DMS53 (cell line): ENCODE measurements at regions not wholly inside any gene's neighbourhood (a gene's known extent, or its start where the extent isn't known, plus 50 kb on each side); places are given as distances from the start of the nearest gene placed in this dataset.
A peak's percentile ranks its signal among the peaks of the same experiment; 100 is the strongest.

ENCODE experiments used
- DNase-seq: peaks from one replicate; lab custom pipeline; 2025; lab: John Stamatoyannopoulos, UW

DNA sequence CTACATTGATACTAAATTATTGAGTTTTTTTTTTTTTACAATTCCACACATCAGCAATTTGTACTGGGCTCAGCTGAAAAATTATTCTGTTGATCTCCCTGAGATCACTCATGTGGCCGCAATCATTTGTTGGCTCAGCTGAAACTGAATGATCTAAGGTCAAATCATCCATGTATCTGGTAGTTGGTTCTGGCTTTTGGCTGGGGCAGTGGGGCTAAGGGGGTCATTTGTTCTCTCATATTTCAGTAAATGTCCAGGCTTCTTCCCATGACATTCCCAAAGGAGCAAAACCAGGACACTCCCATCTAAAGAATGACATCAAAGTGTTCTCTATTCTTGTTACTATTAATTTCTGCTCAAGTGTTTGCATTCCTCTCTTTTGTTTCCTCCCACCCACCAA, 806.7 kb upstream of the ADGRL2 start:
- no peak for DNase-seq

DNA sequence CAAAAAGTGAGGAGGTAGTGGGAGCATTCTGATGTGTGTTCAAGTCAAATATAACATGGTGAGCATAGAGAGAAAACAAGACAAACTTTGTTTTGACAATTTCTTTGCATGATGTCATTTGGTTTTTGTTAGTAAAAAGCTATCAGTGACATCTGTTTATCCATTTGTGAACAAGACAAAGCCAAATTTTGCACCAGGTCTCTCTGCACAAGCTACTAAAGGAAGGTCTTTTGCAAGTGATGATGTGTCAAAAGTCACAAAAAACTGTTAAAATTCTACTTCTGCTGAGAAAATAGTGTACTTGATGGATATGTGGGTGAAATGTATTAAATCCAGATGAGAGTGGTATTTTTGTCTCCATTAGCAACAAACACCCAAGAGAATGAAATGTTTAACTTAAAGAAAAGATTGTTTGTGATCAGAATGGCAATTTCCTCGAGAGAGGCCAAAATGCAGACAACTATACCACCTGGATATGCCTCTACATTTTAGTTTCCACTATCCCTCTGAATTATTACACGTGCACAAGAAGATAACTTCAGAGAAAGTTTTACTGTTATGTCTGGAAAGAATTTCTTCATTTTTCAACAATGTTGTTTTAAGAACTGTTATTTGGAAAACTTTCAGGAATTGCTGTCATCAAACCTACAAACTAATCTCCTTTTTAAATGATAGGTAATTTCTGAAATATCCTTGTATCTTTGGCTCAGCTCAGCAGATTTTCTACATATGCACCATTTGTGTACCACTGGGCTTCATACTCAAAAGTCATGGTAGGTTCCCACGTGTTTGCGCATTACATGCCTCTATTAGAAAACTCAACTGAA, 807.4 kb upstream of the ADGRL2 start:
- DNase-seq = no peak

DNA sequence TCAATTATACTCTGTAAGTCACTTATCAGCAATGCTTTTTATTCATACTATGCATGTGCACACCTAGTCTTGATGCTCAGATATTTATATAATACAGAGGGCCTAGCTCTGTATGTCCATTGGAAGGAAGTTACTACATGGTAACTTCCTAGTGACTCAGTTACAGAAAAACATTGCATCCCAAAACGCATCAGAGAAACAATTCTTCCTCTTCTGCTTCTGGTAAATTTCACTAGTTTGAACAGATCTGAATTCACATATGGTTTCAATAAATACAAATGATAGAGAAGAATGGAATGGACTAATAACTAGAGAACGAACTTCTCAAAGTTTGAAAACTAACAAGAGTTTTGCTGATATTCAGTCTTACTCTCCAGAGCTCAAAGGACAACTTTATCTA, 811.3 kb upstream of the ADGRL2 start:
- DNase-seq = no peak

DNA sequence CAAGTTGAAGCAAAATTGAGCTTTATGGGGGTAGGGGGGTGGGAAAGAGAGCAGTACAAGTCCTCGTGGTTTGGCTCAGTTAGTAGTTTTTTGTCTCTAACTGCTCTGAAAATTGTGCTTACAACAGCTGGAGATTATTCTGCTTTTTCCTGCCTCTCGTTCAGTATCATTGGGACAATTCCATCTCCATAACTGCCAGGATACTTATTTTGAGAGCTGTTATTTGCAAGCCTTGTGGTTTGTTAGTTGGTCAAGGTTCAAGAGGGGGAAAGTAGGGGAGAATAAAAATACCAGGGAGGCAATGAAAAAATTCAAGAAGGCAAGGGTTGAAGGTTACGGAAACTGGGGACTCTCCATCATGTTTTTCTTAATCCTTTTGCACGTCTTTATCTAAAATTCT, 811.8 kb upstream of the ADGRL2 start:
- DNase-seq = no peak

DNA sequence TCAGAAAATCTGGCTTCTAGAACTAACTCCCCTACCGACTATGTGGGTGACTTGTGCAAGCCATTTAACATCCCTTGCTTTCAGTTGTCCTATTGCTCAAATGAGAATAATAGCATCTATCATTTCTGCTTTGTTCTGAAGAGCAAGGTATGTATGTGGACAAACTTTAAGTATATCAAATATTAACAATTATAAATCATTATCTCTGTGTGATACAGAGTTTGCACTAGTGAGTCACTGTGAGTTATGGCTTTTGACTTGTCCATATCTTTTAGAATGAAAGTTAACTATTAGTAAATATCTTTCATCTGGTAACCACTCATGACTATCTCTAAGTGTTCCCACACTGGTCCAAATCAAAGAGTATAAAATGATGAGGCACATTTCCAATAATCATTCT, 812.9 kb upstream of the ADGRL2 start:
- no peak for DNase-seq

DNA sequence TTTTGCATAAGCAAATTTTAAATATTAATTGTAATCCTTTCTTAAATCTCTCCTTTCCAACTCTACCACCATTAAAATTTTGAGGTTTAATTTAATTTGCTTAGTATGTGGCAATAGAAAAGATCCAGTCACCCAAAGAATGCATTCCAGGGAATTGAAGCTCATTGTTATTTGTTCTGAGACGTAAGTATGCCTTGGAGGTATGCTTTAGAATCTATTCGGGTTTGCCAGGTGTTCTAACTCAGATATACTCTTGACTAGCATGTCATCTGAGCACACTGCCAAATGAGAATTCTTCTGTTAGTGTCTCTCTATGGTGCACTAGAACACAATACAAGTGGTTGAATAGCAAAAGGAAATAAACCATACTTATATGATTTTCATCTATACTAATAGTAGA, 813.6 kb upstream of the ADGRL2 start:
- DNase-seq = no peak

DNA sequence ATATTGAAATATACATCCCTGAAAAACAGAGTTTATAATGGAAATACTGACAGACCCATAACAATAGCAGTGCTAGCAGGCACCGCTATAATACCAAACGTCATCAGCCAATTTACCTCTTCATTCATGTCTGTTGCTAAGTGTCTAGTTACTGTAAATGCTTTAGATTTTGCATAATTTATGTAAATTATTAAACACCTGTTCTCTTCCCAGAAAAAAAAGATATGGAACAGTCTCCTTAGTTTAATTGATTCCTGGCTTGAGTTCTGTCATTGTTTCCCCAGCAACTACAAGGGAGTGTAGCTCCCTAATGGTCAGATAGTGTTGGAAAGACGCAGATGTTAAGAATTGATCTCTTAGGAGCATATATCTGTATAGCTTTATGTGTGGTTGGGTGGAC, 817.9 kb upstream of the ADGRL2 start:
- no peak for DNase-seq

DNA sequence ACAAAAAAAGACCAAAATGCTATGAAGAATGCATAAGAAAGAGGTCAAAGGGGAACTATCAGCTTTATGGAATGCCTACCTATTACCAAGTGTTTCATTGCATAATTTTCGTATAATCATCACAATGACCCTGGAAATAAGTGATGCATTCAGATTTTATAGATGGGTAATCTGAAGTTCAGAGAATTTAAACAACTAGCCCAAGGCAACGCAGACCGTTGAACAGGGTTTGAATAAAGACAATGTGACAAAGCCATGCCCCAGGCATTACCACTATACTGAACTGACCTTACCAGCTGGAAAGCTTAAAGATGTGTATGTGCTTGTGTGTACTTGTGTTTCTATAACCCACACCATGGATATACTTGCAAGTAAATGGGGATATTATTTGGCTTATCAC, 827.6 kb upstream of the ADGRL2 start:
- DNase-seq = no peak

DNA sequence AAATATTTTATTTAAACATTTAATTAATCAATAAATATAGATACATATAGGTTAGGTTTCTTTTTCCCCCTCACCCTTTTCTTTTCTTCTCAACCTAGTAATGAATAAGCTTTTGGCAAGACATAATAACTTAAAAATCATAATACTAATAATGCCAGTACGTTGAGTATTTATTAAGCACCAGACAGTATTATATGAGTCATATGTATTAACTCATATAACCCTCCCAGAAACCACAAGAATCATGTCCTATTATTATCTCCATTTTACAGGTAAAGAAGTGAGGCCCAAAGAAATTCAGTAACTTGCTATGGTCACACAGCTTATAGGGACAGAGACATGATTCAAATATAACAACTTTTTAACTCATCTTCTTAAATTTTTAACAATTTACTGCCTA, 834.5 kb upstream of the ADGRL2 start:
- DNase-seq = no peak

DNA sequence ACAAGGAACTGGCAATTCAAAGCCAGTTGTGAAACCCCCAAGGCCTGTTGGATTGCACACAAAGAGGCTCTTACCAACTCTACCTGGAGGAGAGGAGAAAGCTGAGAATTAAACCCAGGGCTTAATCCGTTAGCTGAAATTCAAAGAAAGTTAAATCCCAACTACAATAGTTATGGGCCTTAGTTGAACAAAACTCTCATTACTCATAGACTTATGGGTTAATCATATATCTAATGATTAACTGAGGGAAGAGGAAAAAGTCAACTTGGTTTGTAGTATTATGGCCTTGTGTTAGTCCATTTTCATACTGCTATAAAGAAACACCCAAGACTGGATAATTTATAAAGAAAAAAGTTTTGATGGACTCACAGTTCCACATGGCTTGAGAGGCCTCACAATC, 838.2 kb upstream of the ADGRL2 start:
- DNase-seq = no peak

DNA sequence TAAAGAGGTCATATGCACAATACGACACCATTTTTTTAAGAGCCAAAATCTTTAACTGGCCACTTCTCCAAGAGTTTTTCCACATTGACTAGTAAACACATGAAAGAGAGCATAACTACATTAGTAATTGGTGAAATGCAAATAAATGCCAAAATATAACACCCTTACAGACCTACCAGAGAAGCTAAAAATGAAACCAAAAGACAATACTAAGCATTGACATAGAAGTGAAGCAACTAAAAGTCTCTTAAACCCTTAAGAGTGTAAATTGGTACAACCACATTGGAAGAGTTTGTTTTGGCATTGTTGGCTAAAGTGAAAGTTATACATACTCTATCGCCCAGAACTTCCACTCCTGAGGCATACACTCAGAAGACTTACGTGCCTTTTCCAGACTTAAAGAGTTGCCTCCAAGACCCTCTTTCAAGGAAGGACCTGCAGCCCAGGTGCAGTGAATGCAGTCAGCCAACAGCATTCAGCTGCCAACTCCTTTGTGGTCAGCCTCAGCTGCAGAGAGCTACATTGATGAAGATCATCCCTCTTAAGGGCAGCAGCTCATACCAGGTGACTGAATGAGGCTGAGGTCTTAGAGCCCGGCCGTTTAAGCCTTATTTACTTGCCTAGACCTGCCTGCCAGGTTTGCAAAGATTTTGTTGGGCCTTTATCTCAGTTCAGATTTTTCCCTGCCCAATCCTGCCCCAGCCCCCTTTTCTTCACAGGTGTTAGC, 839.1 kb upstream of the ADGRL2 start:
- no peak for DNase-seq

DNA sequence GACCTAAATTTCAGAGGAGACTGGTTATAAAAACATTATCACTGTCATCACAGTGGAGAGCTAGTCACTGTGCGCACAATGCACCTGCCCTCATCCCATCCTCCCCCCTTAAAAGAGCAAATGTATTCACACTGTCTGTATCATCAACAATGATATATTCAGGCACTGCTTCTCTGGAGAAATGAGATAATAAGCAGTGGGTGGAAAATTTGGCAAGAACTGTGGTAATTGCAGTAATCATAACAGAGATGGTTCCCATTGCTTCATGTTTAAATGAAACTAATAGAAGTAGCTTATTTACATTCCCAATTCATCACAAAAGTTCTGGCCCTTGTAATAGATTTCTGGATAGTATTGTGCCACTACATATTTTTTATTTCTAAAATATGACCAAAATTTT, 867.4 kb upstream of the ADGRL2 start:
- DNase-seq = no peak

DNA sequence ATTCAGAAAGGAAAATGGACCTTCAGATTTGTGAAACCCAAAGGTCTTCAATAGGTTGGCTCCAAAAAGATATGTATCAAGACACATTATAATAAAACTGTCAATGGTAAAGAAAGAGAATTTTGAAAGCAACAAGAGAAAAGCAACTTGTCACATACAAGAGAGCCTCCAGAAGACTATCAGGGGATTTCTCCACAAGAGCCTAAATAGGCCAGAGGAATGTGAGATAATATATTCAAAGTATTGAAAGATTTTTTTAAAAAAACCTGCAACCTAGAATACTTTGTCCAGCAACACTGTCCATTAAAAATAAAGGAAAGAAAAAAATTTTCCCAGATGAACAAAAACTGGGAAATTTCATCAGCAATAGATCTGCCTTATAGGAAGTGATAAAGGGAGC, 869.6 kb upstream of the ADGRL2 start:
- no peak for DNase-seq

DNA sequence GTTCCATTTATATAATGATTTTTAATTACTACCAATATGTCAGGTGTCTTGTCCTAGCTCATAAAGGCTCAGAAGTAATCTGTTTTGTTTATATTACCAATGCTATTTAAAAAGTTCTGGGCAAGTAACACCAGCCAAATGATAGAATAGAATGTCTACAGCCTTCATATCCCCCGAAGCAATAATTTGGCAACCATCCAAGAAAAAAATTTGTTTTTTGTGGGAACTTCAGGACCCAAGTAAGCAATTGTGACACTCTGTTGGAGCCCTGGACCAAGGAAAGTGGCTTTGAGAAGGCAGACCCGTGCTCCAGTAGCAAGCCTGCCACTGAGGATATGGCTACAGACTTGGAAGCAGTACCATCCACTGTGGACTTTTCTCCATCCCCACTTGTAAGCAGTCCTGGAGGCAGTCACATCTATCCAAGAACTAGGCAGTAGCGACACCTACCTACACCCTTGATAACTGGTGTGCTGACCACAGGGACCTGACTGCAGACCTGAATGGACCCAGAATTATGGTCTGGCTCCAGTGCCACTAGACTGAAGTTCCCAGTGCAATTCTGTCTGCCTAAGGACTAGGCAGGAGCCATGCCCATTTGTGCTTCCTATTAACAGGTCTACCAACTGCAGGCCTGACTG, 870.7 kb upstream of the ADGRL2 start:
- peak; percentile 46 for DNase-seq

DNA sequence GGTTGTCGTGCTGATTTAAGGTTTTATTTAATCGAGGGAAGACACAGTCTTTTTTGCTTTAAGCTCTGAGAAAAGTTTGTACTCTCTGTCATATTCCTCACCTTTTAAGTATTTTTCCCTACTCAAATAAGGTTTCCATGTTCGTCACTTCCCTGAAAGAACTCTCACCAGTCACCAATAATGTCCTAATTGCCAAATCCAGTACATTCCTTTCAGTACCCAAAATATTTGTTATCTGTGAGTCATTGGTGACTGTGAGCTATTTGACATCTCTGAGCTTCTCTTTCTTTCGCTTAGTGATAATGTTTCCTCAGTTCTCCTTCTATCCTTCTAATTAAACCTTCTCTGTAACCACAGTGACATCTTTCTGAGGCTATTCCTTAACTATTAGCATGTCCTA, 874.2 kb upstream of the ADGRL2 start:
- DNase-seq = no peak

DNA sequence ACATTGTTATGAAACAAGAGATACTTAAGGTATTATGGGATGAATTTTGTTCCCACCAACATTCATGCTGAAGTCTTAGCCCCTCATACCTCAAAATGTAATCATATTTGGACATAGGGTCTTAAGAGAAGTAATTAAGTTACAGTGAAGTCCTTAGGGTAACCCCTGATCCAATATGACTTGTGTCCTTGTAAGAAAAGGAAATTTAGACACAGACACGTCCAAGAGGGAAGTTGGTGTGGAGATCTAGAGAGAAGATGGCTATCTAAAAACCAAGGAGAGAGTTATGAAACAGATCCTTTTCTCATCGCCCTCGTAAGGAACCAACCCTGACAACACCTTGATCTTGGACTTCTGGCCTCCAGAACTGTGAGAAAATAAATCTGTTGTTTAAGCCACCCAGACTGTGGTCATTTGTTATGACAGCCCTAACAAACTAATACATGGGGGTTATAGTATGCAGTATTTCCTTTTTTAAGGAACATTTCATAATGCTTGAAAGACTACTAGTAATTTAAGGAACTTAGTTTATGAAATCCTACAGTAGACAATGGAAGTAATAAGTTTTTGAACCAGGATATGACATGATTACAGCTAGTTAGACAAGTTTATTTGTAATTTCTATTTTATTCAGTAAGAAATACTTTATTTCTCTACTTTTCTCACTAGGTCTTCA, 875.5 kb upstream of the ADGRL2 start:
- DNase-seq = no peak

DNA sequence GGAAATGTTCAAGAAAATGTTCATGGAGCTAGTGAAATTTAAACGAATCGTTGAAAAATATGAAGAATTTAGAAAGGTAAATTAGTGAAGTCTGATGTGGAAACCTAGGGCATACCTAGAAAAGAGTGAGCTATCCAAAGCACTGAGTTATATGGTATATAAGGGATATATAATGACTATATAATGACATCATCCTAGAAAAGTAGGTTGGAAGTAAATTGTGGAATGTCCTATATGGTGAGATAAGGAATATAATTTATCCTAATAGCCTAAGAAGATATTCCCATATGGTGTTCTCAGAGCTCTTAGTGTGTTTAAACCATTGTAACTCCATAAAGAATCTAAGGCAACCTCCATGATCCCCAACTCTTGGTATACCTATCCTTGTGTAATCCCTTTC, 876.4 kb upstream of the ADGRL2 start:
- DNase-seq = no peak

DNA sequence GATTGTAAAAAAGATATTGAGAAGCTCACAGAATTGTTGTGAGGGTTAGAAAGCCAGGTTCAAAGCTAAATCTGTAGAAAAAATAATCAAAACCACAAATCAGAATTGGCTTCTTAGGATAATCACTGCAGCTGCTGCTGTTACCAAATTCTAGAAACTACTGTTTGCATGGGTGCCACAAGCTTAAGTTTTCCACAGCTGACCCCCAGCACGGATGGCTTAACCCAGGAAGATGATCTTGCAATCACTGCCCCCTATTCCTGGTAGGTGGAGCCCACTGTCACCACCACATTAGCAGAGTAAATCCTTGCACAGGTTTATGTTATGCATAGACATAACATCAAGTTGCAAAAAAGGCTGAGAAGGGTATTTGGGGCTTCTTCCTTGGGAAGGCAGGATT, 877.8 kb upstream of the ADGRL2 start:
- no peak for DNase-seq

DNA sequence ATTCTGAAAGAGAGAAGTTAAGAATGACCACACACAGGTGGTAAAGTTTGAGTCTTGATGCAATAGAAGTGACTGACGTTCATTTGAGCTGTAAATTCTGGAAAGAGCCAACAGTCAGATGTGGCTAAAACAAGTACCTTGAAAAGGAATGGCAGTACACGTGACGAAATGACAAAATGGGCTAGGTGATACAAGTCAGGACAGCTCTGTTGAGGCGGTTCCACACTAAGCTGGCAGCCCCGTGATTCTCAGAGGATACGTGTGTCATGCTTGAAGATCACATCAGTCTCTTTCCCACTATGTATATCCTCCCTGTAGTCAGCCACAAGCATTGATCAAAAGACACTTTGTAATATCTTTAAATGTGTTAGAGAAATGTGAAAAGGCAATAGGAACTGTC, 881.3 kb upstream of the ADGRL2 start:
- DNase-seq = no peak

DNA sequence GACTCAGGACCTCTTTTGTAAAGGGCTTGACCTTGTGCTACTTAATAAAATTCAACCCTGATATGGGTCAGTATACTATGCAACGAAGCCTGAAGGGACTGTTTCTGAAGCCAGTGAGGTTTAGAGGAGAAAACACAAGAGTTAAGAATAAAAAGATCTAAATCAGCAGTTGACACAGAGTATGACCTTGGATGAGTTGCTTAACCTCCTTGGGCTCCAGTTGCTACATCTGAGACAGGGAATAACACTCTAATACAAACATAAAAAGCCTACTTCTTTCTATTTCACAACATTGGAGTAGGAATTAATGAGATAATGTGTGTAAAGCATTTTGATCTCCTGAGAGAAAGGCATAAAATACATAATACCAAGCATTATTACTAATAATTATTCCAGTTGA, 882.4 kb upstream of the ADGRL2 start:
- DNase-seq = no peak

DNA sequence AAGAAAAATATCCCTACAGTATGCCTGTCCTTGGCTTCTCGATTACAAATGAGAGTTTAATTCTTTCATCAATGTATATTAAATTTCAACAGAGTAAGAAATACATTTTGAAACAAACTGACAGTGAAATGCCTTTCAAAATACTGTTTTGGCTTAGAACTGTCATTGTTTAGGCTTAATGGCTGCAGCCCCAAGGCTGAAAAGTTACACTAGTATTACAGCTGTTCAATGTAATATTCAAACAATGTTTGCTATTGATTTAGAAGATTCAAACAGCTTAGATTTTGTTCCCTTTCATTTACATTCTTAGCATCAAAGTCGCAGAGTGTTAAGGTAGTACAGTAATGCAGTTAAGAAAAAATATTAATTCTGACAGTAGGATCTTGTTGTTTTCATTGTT, 882.9 kb upstream of the ADGRL2 start:
- no peak for DNase-seq

DNA sequence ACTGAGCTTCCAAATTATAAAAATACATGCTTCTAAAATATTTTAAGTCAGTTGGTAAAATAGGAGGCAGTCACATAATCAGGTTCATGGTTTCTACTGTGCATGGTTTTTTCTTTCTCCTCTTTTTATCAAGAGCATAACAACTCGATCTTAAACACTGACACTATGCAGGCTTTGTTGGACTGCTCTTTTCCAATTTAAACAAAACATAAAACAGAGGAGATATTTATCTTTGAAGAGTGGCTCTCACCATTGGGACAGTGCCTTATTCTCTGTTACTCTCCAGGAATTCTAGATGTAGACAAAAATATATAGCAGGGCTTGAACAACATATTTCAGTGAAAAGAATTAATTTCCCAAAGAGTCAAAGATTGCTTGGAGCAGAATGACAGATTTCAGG, 883.5 kb upstream of the ADGRL2 start:
- DNase-seq = no peak

DNA sequence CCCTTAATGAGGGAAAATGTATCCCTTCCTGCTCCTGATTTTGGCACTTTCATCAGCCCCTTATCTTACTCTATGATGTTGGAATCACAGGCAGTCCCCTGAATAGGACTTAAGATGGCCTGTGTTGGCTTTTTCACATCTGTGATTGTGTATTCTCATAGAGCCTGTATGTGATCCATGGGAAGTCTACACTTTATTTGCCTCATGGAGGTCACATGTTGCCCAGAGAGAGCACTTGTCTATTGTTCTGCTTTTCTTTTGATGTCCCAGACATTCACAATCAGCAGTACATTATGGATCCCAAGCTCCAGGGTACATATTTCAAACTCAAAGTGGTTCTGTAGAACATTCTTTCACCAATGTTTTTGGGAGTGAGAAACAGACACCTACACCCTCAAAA, 885.2 kb upstream of the ADGRL2 start:
- DNase-seq = peak; percentile 54
